Activated T-helper 2 cell treated with anti-CD3 and anti-CD28 coated beads, Interferon-gamma antibody, Interleukin-2, Interleukin-4, amounts not matched to agents 10 μg/mL and 5 μg/mL and 100 μg/mL, durations not matched to agents 14 hours and 24 hours and 36 hours (primary cell): ENCODE measurements at regions not wholly inside any gene's neighbourhood (a gene's known extent, or its start where the extent isn't known, plus 50 kb on each side); places are given as distances from the start of the nearest gene placed in this dataset.

Experiments used
- DNase-seq: peaks from one replicate; pipeline ENCODE4 v3.0.0; 2021; ENCODE audit warnings: low spot score
- H3K27ac Mint-ChIP-seq: one replicate; pipeline ENCODE4 v1.8.0; 2021; ENCODE audit warnings: mixed read lengths
- H3K27me3 Mint-ChIP-seq: one replicate; pipeline ENCODE4 v1.8.0; 2021; ENCODE audit warnings: low read depth, mixed read lengths
- H3K36me3 Mint-ChIP-seq: one replicate; pipeline ENCODE4 v1.8.0; 2021; ENCODE audit warnings: low read depth, mixed read lengths
- H3K4me1 Mint-ChIP-seq: one replicate; pipeline ENCODE4 v1.8.0; 2021; ENCODE audit warnings: low read depth, mixed read lengths
- H3K4me3 Mint-ChIP-seq: one replicate; pipeline ENCODE4 v1.8.0; 2021; ENCODE audit warnings: low read depth, mild to moderate bottlenecking, moderate library complexity, mixed read lengths
- H3K9me3 Mint-ChIP-seq: one replicate; pipeline ENCODE4 v1.8.0; 2021; ENCODE audit warnings: mixed read lengths
- intact Hi-C: fragments of 100-400 bp; cut with micrococcal nuclease; formaldehyde crosslinking; loops from one replicate; pipeline ENCODE4 v1.15.1; 2023

DNA sequence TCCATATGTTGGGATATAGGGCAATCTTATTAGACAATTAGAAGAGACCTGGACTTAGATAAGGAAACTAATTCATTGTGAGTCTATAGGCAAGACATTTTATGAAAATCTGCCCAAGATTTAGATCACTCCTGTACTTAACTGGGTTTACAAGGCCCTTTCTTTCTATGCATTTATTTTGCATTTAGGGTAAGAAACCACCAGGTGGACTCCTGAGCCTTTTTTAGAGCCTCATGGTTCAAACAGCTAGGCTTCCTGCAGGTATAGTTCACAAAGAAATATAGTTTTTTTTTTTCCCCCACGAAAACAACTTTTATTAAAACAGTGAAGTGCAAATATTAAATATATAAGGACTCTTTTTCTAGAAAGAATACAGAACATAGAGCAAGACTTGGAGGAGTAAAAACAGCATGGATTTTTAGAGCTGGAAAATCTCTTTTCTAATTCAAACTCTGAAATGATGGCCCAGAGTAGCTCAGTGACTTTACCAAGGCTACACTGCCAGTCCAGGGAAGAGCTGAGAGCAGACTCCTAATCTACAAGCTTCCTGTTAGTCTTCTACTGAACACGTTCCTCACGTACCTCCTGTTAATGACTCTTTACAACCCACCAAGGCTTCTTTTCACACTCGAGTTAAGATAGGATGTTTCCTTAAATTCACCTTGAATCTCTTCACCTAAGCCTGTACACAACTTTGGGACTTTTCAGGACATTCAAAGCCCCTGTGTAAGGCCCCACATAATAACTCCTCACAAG is 400.9 kb upstream of the ATP11B start:
- Mint-ChIP-seq H3K4me1 (no peaks in the 10 kb centered on the region), H3K36me3 (no peaks in the 10 kb centered on the region), H3K27me3 (no peaks in the 10 kb centered on the region), H3K4me3 (no peak overlapping the region), H3K9me3 (no peaks in the 10 kb centered on the region), H3K27ac (no peak overlapping the region)
- intact Hi-C loops = loop anchor here (5.0 kb wide), 1 partner anchor 290 kb away; no protein-coding TSS in a partner anchor
- DNase-seq = no peak

DNA sequence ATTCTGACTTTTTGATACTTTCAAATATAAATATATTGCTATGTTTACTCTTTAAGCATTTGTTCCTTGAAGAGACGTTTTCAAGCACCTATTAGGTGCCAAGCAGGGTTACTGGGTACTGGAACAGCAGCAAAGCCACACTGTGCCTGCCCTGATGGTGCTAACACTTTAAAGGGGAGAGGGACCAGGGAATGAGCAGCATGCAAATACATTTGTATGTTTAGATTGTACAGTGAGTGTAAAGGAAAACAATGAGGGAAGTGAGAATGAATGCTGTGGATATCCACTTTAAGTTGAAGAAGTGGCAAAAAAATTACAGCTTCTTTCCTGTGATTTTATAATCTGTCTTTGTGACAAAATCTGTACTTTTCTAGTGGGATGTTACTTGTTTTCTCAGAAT is 400.2 kb upstream of the ATP11B start:
- intact Hi-C loops = loop anchor here (5.0 kb wide), 1 partner anchor 289 kb away; no protein-coding TSS in a partner anchor
- DNase-seq = no peak

DNA sequence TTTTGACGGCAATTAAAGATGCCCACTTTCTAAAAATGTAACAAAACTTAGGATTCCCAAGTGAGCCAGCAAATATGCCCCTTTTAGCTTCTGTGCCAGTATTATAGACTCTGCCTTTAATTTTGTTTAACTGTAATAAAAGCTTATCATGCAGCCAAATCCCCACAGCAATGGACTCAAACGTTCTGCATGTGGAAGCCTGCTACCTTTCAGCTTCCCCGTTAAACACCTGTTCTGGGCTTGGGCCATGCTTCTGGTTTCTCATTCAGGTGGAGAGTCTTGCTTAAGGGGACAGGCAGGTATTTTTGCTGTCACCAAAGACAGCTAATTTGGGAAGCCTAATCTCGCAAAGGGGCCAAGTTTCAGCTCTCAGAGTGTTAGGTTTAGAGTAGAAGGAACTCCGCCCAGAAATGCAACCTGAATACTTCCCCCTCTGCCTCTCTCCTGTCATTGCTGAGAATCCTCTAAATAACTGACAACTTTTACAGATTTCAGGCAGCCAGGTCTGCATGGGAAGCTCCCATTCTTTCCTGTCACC is 399.4 kb upstream of the ATP11B start:
- Mint-ChIP-seq H3K4me3 (no peak overlapping the region), H3K4me1 (no peaks in the 10 kb centered on the region), H3K9me3 (no peaks in the 10 kb centered on the region), H3K27me3 (no peaks in the 10 kb centered on the region), H3K27ac (no peak overlapping the region), H3K36me3 (no peaks in the 10 kb centered on the region)
- intact Hi-C loops = loop anchor here (5.0 kb wide), 1 partner anchor 288 kb away; no protein-coding TSS in a partner anchor
- DNase-seq = no peak

More for the DNA sequence above, 400.2 kb upstream of the ATP11B start:
- Mint-ChIP-seq H3K36me3 (no peaks in the 10 kb centered on the region), H3K4me3 (no peak overlapping the region), H3K4me1 (no peaks in the 10 kb centered on the region), H3K9me3 (no peaks in the 10 kb centered on the region), H3K27ac (no peak overlapping the region), H3K27me3 (no peaks in the 10 kb centered on the region)

DNA sequence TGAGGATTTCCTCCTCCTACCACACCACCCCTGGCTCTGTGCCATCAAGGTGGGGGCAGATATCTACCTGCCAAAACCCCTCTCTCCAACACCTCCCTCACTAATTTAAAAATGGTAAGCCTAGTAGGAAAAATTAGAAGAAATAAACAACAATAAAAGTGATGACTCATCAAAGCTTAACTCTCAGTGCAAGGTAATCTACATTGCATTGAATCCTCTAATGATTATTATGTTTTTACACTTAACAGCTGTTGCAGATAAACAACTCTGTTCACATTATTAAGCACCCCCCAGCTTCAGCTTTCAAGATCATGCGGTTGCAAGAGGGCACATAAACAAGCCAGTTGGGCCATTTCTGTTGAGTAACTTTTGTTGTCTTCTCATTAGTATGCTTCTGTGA is 396.1 kb upstream of the ATP11B start:
- Mint-ChIP-seq H3K4me1 (no peaks in the 10 kb centered on the region), H3K9me3 (no peaks in the 10 kb centered on the region), H3K27me3 (no peaks in the 10 kb centered on the region), H3K36me3 (no peaks in the 10 kb centered on the region), H3K4me3 (no peak overlapping the region), H3K27ac (no peak overlapping the region)
- no peak for DNase-seq
- intact Hi-C loops = no loop called here

DNA sequence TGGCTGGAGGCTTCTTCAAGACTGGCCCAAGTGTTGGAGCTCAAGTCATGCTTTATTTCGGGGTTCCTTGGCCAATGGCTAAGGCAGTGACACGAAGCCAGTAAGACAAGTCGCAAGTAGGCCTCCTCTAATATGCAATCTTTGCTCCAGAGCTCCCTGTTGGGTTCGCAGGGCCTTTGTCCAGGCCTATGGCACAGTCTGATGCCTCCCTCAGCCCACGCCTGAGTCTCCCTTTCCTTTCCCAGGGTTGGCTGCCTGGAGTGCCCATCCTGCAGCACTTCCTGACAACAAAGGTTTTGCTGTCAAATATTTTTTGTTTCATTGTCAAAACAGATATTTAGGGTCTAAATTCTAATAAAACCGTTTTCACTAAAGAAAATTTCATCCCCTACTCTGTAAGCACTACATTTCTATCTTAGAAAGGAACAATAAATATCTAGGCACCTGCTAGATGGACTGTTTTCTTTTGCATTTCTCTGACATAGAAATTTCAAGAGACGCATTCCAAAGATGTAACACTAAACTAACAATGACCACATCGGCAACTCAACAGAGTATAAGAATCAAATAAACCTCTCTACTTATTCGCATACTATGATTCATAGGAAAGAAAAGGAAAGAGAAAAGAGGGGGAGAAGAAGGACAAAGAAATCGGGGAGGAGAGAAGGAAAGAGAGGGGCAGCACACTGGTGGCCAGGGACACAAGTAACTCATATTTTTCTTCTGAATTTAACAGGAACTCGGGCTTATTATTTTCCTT is 393.1 kb upstream of the ATP11B start:
- Mint-ChIP-seq H3K27ac (no peak overlapping the region), H3K4me1 (no peaks in the 10 kb centered on the region), H3K9me3 (no peaks in the 10 kb centered on the region), H3K36me3 (no peaks in the 10 kb centered on the region), H3K4me3 (no peak overlapping the region), H3K27me3 (no peaks in the 10 kb centered on the region)
- intact Hi-C loops = no loop called here
- DNase-seq = no peak

DNA sequence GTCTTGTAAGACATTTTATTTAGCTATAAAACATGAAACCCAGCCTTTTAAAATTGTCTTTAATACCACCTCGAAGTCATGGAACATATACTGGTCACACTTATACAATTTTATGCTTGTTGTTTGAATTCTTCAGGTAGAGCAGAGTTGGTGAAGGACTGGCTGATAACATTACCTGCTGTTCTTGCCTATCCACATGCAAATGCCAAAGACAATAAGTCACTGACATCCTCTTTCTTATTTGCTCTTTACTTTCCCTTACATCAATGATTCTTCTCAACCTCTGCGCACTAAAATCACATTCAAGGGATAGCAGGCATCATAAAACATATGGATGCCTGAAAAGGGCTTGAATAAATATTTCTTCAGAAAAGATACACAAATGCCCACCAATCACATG is 392.5 kb upstream of the ATP11B start:
- no peak for DNase-seq
- Mint-ChIP-seq H3K36me3 (no peaks in the 10 kb centered on the region), H3K4me3 (no peak overlapping the region), H3K9me3 (no peaks in the 10 kb centered on the region), H3K27me3 (no peaks in the 10 kb centered on the region), H3K27ac (no peak overlapping the region), H3K4me1 (no peaks in the 10 kb centered on the region)
- intact Hi-C loops = no loop called here

DNA sequence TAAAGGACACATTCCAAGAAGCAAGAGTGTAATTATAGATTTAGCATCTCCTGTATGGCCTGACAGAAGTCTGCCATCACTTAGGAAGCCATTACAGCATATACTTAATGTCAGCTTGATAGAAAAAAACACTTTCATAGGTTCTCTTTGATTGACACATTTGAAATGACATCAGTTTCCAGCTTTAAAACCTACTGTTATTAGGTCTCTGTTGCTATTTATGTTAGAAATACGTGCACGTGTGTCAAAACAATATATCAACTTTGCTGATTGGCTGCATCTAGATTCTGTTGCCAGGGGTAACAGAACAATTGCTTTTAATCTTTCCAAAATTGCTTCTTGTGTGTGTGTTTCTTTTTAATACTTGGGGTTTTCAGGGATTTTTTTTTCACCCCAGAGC is 389.3 kb upstream of the ATP11B start:
- H3K27ac Mint-ChIP-seq = no peak overlapping the region
- no peaks in the 10 kb centered on the region for H3K36me3 Mint-ChIP-seq
- H3K4me1 Mint-ChIP-seq = no peaks in the 10 kb centered on the region
- H3K4me3 Mint-ChIP-seq = no peak overlapping the region
- H3K9me3 Mint-ChIP-seq = no peaks in the 10 kb centered on the region
- no peaks in the 10 kb centered on the region for H3K27me3 Mint-ChIP-seq
- no peak for DNase-seq
- intact Hi-C loops = no loop called here

DNA sequence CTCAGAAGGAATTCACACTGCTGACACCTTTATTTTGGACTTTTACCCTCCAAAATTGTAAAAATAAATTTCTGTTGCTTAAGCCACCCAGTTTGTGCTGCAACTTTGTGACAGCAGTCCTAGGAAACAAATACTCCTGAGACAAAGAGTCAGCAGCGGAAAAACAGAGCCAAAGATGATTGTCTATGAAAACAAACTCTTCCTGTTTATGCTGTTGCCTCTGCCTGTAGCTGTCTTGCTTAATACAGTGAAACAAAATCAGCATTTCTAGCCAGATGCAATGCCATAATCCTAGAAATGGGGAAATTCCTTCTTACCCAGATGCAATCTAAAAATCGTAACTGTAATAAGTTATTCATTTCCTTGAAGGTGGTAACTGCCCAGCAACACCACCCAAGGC is 387.5 kb upstream of the ATP11B start:
- DNase-seq = no peak
- H3K4me1 Mint-ChIP-seq = no peaks in the 10 kb centered on the region

DNA sequence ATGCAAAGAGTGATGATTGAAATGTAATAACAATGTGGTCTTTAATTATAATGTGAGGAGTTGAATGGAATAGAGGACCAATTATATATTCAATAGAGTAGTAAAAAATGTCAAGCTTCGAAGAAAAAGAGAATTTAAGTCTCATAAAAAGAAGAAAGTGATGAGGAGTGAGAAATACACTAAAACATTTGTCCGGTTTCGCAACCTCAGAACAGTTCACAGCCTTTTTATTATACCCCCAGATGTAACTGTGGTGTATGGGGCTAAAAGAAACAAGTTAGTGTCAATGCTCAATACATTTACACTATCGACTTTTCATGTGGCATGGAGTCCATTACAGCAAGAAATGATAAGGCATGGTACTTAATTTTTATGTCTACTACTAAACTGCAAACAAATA is 386.5 kb upstream of the ATP11B start:
- Mint-ChIP-seq H3K4me3 (no peak overlapping the region), H3K9me3 (no peaks in the 10 kb centered on the region), H3K27me3 (no peaks in the 10 kb centered on the region), H3K36me3 (no peaks in the 10 kb centered on the region), H3K27ac (no peak overlapping the region), H3K4me1 (no peaks in the 10 kb centered on the region)
- DNase-seq = no peak
- intact Hi-C loops = no loop called here

More for the DNA sequence above, 387.5 kb upstream of the ATP11B start:
- no peaks in the 10 kb centered on the region for H3K36me3 Mint-ChIP-seq
- no peak overlapping the region for H3K4me3 Mint-ChIP-seq
- H3K27ac Mint-ChIP-seq = no peak overlapping the region
- H3K9me3 Mint-ChIP-seq = no peaks in the 10 kb centered on the region
- no peaks in the 10 kb centered on the region for H3K27me3 Mint-ChIP-seq
- intact Hi-C loops = no loop called here

DNA sequence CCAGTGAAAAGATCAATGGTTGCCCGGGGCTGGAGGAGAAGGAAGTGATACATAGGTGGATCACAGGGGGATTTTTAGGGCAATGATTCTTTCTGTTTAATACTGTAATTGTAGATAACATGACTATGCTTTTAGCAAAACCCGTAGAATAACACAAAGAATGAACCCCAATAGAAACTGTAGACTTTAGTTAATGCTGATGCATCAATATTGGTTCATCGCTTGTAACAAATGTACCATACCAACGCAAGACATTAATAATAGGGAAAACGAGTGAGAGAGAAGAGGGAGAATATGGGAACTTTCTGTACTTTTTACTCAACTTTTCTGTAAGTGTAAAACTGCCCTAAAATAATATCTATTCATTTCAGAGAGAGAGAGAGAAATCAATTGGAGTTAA is 383.3 kb upstream of the ATP11B start:
- H3K27me3 Mint-ChIP-seq = no peaks in the 10 kb centered on the region
- H3K4me3 Mint-ChIP-seq = no peak overlapping the region
- H3K27ac Mint-ChIP-seq = no peak overlapping the region
- no peaks in the 10 kb centered on the region for H3K4me1 Mint-ChIP-seq
- intact Hi-C loops = no loop called here
- H3K9me3 Mint-ChIP-seq = no peaks in the 10 kb centered on the region
- no peaks in the 10 kb centered on the region for H3K36me3 Mint-ChIP-seq
- no peak for DNase-seq

DNA sequence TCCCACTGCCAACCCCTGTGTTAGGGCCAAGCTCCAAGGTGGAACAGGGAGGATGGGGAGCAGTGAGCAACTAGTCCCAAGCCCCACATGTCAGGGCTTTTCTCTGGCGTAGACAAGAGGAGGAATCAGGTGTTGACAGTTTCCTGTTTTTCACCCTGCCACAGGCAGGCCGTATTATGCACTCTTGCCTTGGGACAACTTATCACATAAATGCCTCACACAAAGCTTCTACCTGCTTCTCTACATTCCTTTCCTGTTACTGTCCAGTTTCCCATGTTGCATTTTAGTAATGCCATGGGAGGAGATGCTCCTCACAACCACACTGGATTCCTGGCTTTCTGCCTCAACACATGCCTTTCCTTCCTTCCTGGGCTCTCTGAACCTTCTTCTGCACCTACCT is 381.2 kb upstream of the ATP11B start:
- DNase-seq = no peak
- no peaks in the 10 kb centered on the region for H3K4me1 Mint-ChIP-seq
- no peak overlapping the region for H3K4me3 Mint-ChIP-seq
- no peak overlapping the region for H3K27ac Mint-ChIP-seq
- intact Hi-C loops = no loop called here
- H3K9me3 Mint-ChIP-seq = no peaks in the 10 kb centered on the region
- H3K27me3 Mint-ChIP-seq = no peaks in the 10 kb centered on the region
- H3K36me3 Mint-ChIP-seq = no peaks in the 10 kb centered on the region

DNA sequence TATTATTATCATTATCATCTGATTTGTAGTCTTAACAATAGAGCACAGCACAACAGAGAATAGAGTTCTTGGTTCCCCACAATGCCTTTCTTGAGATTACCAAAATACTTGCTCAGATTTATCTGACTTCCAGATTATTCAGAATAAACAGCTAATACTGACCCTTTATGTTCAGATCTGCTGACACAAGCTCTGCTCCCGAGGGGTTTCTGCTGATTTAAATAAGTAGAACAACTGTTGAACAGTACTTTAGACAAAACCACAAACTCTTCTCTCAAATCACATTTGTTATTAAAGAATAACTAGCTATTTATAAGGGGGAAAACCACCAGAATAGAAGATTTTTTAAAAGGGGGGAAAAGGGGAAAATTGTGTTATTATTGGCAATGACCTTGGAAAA is 380.2 kb upstream of the ATP11B start:
- no peak overlapping the region for H3K27ac Mint-ChIP-seq
- no peak overlapping the region for H3K4me3 Mint-ChIP-seq
- no peaks in the 10 kb centered on the region for H3K9me3 Mint-ChIP-seq
- intact Hi-C loops = no loop called here
- no peaks in the 10 kb centered on the region for H3K4me1 Mint-ChIP-seq
- DNase-seq = no peak
- H3K27me3 Mint-ChIP-seq = no peaks in the 10 kb centered on the region
- H3K36me3 Mint-ChIP-seq = no peaks in the 10 kb centered on the region

DNA sequence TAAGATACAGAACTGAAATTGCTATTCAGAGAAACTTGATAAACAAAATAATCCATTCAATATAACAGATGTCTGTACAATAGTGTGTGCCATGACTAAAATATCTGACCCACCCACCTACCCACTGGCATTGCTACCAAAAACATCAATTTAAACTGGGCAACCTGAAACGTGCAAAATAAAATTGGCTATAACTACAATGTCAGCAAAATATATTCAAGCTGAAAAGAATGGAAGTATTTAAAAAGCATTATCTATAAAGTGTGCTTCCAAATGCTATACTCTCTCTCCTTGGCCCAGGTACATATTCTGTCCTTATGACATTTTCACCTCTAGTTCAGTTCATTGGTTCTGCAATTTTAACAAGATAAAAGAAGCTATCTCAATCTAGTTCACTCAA is 379.6 kb upstream of the ATP11B start:
- intact Hi-C loops = no loop called here
- no peaks in the 10 kb centered on the region for H3K4me1 Mint-ChIP-seq
- DNase-seq = no peak

More for the DNA sequence above, 379.6 kb upstream of the ATP11B start:
- Mint-ChIP-seq H3K27ac (no peak overlapping the region), H3K27me3 (no peaks in the 10 kb centered on the region), H3K9me3 (no peaks in the 10 kb centered on the region), H3K36me3 (no peaks in the 10 kb centered on the region), H3K4me3 (no peak overlapping the region)
